HK-2 (cell line): ENCODE measurements at regions not wholly inside any gene's neighbourhood (a gene's known extent, or its start where the extent isn't known, plus 50 kb on each side); places are given as distances from the start of the nearest gene placed in this dataset.

Source experiments
- DNase-seq: peaks from one replicate; pipeline ENCODE4 v3.0.0-alpha.2; 2018; ENCODE audit not compliant: unreplicated experiment

GRCh38 chr3:165346503-165346902 is 150.3 kb upstream of the SLITRK3 start:
- no peak for DNase-seq

DNA sequence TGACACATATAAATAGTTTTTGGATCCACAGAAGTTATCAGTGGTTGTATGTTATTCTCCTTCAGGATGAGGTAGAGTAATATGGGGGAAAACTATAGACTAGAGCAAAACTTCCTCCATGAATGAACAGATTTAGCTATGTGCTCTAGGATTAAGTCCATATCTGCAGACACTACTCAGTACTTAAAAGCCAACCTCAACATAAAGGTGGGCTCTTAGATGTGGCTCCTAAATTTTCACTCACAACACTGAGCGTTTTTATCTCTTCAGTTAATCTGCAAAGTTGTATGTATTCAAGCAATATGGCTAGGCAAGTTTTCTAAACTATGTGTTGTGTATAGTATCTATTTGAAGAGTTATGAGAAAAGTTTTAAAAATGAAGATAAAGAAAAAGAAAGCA is 147.0 kb upstream of the SLITRK3 start:
- DNase-seq = no peak

- no peak for DNase-seq
Observed at GRCh38 chr3:165339753-165340152, 143.6 kb upstream of the SLITRK3 start.

- DNase-seq = no peak
Observed at GRCh38 chr3:165336786-165337185, 140.6 kb upstream of the SLITRK3 start.
